ENCODE measurements at regions not wholly inside any gene's neighbourhood (a gene's known extent, or its start where the extent isn't known, plus 50 kb on each side); places are given as distances from the start of the nearest gene placed in this dataset.

DNA sequence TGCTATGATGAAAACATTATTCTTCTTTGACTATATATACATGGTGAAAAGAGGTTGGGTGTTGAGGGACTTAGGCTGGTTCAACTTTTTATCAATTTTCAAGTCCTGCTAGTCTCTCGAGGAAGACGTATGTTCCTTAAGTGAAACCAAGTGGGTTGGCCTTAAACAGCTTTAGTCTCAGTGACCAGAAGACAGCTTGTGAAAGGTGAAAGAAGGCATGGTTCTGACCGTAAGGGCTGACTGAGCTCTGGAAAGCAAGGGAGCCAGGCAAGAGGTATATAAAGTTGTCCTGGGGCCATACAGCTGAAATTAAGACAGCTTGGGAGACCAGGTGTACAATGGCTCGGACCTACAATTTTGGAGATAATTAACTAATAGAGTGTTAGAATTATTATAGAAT, 128.9 kb upstream of the TP63 start:
- H3K27ac Mint-ChIP-seq: no peak overlapping the region
- no peaks in the 10 kb centered on the region for H3K27me3 ChIP-seq (ENCODE audit: control insufficient read depth, insufficient read depth, low read length)
- no peaks in the 10 kb centered on the region for H3K36me3 Mint-ChIP-seq
- peak overlapping the region in 1 of 4 donors; percentile 16 for H3K4me3 Mint-ChIP-seq
- H3K4me1 ChIP-seq (ENCODE audit: control insufficient read depth, insufficient read depth, low read length, poor library complexity, severe bottlenecking): peaks cover 10% of the 10 kb centered on the region
- H3K9me3 Mint-ChIP-seq: peaks cover 0 to 7% (median 4%) of the 10 kb centered on the region in 7 donors
- H3K27ac ChIP-seq (ENCODE audit: insufficient read depth, low read length, poor library complexity, severe bottlenecking): no peak overlapping the region
- DNase-seq (no peak), ATAC-seq (ENCODE audit: low read depth in 2 of 2) (no peak)
- H3K27me3 Mint-ChIP-seq: no peaks in the 10 kb centered on the region
- peaks cover 11 to 24% (median 21%) of the 10 kb centered on the region in 4 donors for H3K4me1 Mint-ChIP-seq
- no peak overlapping the region for H3K4me3 ChIP-seq (ENCODE audit: low read depth, low read length)
- H3K9me3 ChIP-seq (ENCODE audit: control insufficient read depth in 2 of 2, low read length in 2 of 2): peaks cover 0 to 5% of the 10 kb centered on the region in 2 experiments
- H3K36me3 ChIP-seq (ENCODE audit: control insufficient read depth, insufficient read depth, low read length): no peaks in the 10 kb centered on the region

DNA sequence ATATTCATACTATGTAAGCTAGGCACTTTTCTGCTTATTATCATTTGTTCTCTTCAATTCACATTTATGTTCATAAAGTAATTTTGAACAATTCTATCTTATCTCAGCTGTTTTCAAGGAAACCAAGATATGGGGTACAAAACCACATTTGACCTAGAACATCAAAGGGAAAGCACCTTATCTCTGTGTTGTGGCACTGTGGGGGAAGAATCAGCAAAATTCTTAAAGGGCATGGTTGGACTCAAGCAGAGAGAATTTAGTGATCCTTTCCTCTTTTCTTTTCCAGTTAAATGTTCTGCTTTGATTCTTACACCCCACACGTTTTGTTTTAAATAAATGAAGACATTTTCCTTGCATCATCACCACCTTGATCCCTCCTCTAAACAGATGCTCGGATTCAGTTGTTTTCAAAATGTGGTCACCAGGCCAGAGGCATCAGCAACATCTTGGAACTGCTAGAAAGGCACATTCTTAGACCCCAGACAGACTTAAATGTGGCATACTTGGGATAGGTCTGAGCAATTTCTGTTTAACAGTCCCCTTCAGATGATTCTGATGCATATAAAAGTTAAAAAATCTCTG, 128.4 kb upstream of the TP63 start:
- peak overlapping the region in 1 of 3 donors; percentile 68 for H3K27ac Mint-ChIP-seq
- H3K9me3 ChIP-seq (ENCODE audit: control insufficient read depth in 2 of 2, low read length in 2 of 2): peaks cover 0 to 5% of the 10 kb centered on the region in 2 experiments
- peaks cover 10% of the 10 kb centered on the region for H3K4me1 ChIP-seq (ENCODE audit: control insufficient read depth, insufficient read depth, low read length, poor library complexity, severe bottlenecking)
- peaks cover 0 to 7% (median 4%) of the 10 kb centered on the region in 7 donors for H3K9me3 Mint-ChIP-seq
- no peak overlapping the region for H3K27ac ChIP-seq (ENCODE audit: insufficient read depth, low read length, poor library complexity, severe bottlenecking)
- H3K36me3 ChIP-seq (ENCODE audit: control insufficient read depth, insufficient read depth, low read length): no peaks in the 10 kb centered on the region
- H3K4me3 ChIP-seq (ENCODE audit: low read depth, low read length): peak overlapping the region; percentile 16
- H3K27me3 Mint-ChIP-seq: no peaks in the 10 kb centered on the region
- H3K27me3 ChIP-seq (ENCODE audit: control insufficient read depth, insufficient read depth, low read length): no peaks in the 10 kb centered on the region
- DNase-seq (peak in 1 of 3 donors; percentile 8), ATAC-seq (ENCODE audit: low read depth in 2 of 2) (no peak)
- H3K4me1 Mint-ChIP-seq: peaks cover 11 to 27% (median 21%) of the 10 kb centered on the region in 4 donors
- no peaks in the 10 kb centered on the region for H3K36me3 Mint-ChIP-seq
- H3K4me3 Mint-ChIP-seq: no peak overlapping the region

DNA sequence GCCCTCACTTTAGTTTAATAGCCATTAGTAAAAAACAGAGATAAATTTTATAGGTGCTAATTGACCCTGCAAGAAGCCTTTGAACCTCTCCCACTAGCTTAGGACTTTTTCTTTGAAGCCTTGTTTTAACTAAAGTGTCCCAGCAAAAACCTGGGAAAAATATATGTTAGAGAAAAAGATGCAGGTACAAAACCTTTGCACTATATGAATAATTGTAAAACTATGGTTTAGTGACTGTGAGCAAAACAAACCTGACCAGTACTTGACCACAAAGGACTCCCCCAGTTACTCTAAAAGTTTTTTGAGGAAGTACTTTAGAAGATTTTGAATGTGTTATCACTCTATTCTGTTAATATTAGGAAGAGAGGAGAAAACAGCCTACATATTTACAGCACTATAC, 123.3 kb upstream of the TP63 start:
- H3K27ac Mint-ChIP-seq: no peak overlapping the region
- DNase-seq (no peak), ATAC-seq (ENCODE audit: low read depth in 2 of 2) (no peak)
- H3K4me3 Mint-ChIP-seq: no peak overlapping the region
- no peaks in the 10 kb centered on the region for H3K36me3 Mint-ChIP-seq
- peaks cover 4% of the 10 kb centered on the region for H3K4me1 ChIP-seq (ENCODE audit: control insufficient read depth, insufficient read depth, low read length, poor library complexity, severe bottlenecking)
- no peaks in the 10 kb centered on the region for H3K27me3 Mint-ChIP-seq
- no peak overlapping the region for H3K27ac ChIP-seq (ENCODE audit: insufficient read depth, low read length, poor library complexity, severe bottlenecking)
- no peaks in the 10 kb centered on the region for H3K36me3 ChIP-seq (ENCODE audit: control insufficient read depth, insufficient read depth, low read length)
- no peaks in the 10 kb centered on the region for H3K27me3 ChIP-seq (ENCODE audit: control insufficient read depth, insufficient read depth, low read length)
- H3K9me3 Mint-ChIP-seq: peaks cover 0 to 10% (median 0%) of the 10 kb centered on the region in 7 donors
- no peak overlapping the region for H3K4me3 ChIP-seq (ENCODE audit: low read depth, low read length)
- peaks cover 2 to 12% (median 11%) of the 10 kb centered on the region in 4 donors for H3K4me1 Mint-ChIP-seq
- no peaks in the 10 kb centered on the region for H3K9me3 ChIP-seq (ENCODE audit: control insufficient read depth in 2 of 2, low read length in 2 of 2)

DNA sequence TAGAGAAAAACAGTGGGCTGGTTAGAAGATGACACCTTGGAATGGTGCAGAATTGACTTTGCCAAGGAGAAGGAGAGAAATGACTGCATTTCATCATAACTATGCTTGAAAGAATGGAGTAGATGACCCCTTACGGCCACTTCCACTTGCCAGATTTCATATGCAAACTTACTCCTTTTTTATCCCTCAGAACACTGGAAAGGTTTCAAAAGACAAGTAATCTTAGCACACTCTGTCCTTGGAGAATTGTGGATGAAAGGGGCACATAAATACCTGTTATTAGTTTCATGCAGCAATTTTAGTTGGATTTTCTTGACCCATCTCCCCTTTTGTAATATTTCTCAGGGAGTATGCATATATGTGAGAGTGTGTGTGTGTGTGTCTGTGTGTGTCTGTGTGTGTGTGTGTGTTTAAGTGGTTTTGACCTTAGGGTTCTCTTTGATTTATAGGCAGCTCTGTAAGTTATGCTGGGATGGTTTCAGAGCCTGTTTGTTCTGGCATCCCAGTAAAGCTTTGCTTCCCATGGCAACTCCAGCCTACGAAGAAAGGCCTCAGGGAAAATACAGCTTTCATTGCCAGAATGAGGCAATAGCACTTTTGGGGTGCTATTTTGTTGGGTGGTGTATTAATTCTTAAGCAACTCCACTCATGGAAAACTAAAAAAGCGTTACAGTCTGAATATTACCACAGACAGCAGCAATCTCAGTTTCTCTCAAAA, 122.2 kb upstream of the TP63 start:
- Histone ChIP-seq H3K4me1 (ENCODE audit: control insufficient read depth, insufficient read depth, low read length, poor library complexity, severe bottlenecking) (no peaks in the 10 kb centered on the region), H3K9me3 (ENCODE audit: control insufficient read depth in 2 of 2, low read length in 2 of 2) (no peaks in the 10 kb centered on the region), H3K27me3 (ENCODE audit: control insufficient read depth, insufficient read depth, low read length) (no peaks in the 10 kb centered on the region), H3K4me3 (ENCODE audit: low read depth, low read length) (no peak overlapping the region), H3K36me3 (ENCODE audit: control insufficient read depth, insufficient read depth, low read length) (no peaks in the 10 kb centered on the region), H3K27ac (ENCODE audit: insufficient read depth, low read length, poor library complexity, severe bottlenecking) (no peak overlapping the region)
- peaks cover 0 to 12% (median 8%) of the 10 kb centered on the region in 4 donors for H3K4me1 Mint-ChIP-seq
- ATAC-seq (ENCODE audit: low read depth in 2 of 2): no peak
- H3K9me3 Mint-ChIP-seq: peaks cover 0 to 10% (median 0%) of the 10 kb centered on the region in 7 donors
- no peak overlapping the region for H3K27ac Mint-ChIP-seq
- no peaks in the 10 kb centered on the region for H3K27me3 Mint-ChIP-seq
- H3K36me3 Mint-ChIP-seq: no peaks in the 10 kb centered on the region
- no peak overlapping the region for H3K4me3 Mint-ChIP-seq
- no peak for DNase-seq

DNA sequence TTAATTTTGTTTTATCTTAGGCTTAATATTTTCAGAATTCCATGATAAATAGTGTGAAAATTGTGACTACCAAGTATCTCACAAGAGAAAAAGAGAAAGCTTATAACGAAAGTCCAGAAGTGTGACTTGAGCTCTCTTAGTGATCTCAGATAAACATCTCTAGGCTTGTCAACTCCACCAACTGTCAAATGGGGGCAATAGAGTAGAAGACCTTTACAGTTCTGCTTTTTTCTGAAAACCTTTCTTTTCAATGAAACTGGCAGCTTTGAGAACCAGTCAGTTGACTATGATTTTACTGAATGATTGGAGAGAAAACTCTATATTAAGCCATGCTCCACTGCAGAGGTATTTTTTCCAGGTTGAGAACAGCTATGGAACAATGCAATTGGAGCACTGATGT, 119.2 kb upstream of the TP63 start:
- no peaks in the 10 kb centered on the region for H3K27me3 Mint-ChIP-seq
- ATAC-seq (ENCODE audit: low read depth in 2 of 2) (no peak), DNase-seq (no peak)
- Histone ChIP-seq H3K9me3 (ENCODE audit: control insufficient read depth in 2 of 2, low read length in 2 of 2) (peaks cover 0 to 5% of the 10 kb centered on the region in 2 experiments), H3K4me3 (ENCODE audit: low read depth, low read length) (no peak overlapping the region), H3K27me3 (ENCODE audit: control insufficient read depth, insufficient read depth, low read length) (no peaks in the 10 kb centered on the region), H3K36me3 (ENCODE audit: control insufficient read depth, insufficient read depth, low read length) (no peaks in the 10 kb centered on the region), H3K4me1 (ENCODE audit: control insufficient read depth, insufficient read depth, low read length, poor library complexity, severe bottlenecking) (no peaks in the 10 kb centered on the region), H3K27ac (ENCODE audit: insufficient read depth, low read length, poor library complexity, severe bottlenecking) (no peak overlapping the region)
- H3K27ac Mint-ChIP-seq: peak overlapping the region in 1 of 3 donors; percentile 47
- H3K4me1 Mint-ChIP-seq: peaks cover 0 to 9% (median 7%) of the 10 kb centered on the region in 4 donors
- peaks cover 0 to 17% (median 4%) of the 10 kb centered on the region in 7 donors for H3K9me3 Mint-ChIP-seq
- H3K36me3 Mint-ChIP-seq: peaks cover 4% of the 10 kb centered on the region
- H3K4me3 Mint-ChIP-seq: no peak overlapping the region

DNA sequence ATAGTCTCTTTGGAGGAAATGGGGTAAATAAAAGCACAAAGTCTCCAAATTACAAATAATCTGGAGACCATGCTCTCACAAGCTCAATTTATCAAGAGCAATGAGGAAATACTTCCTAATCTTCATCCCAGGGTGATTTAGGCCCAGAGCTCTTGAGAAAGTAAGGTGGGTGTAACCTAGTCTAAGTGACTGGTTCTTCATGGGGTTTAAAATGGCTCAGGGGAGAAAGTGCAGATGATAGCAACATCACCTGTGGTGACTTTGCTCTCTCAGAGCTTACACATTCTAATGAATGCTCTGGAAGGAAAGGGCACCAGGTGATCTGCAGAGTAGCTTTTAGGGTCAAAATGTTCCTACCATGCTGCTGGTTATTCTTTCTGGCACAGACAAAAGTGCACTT, 118.4 kb upstream of the TP63 start:
- H3K9me3 Mint-ChIP-seq: peaks cover 0 to 17% (median 6%) of the 10 kb centered on the region in 7 donors
- Histone ChIP-seq H3K36me3 (ENCODE audit: control insufficient read depth, insufficient read depth, low read length) (no peaks in the 10 kb centered on the region), H3K27me3 (ENCODE audit: control insufficient read depth, insufficient read depth, low read length) (no peaks in the 10 kb centered on the region), H3K4me1 (ENCODE audit: control insufficient read depth, insufficient read depth, low read length, poor library complexity, severe bottlenecking) (no peaks in the 10 kb centered on the region), H3K27ac (ENCODE audit: insufficient read depth, low read length, poor library complexity, severe bottlenecking) (no peak overlapping the region), H3K4me3 (ENCODE audit: low read depth, low read length) (no peak overlapping the region), H3K9me3 (ENCODE audit: control insufficient read depth in 2 of 2, low read length in 2 of 2) (peaks cover 0 to 13% of the 10 kb centered on the region in 2 experiments)
- peak overlapping the region in 1 of 3 donors; percentile 47 for H3K27ac Mint-ChIP-seq
- H3K36me3 Mint-ChIP-seq: peaks cover 4% of the 10 kb centered on the region
- peaks cover 0 to 6% (median 4%) of the 10 kb centered on the region in 4 donors for H3K4me1 Mint-ChIP-seq
- H3K4me3 Mint-ChIP-seq: no peak overlapping the region
- DNase-seq (no peak), ATAC-seq (ENCODE audit: low read depth in 2 of 2) (no peak)
- H3K27me3 Mint-ChIP-seq: no peaks in the 10 kb centered on the region

DNA sequence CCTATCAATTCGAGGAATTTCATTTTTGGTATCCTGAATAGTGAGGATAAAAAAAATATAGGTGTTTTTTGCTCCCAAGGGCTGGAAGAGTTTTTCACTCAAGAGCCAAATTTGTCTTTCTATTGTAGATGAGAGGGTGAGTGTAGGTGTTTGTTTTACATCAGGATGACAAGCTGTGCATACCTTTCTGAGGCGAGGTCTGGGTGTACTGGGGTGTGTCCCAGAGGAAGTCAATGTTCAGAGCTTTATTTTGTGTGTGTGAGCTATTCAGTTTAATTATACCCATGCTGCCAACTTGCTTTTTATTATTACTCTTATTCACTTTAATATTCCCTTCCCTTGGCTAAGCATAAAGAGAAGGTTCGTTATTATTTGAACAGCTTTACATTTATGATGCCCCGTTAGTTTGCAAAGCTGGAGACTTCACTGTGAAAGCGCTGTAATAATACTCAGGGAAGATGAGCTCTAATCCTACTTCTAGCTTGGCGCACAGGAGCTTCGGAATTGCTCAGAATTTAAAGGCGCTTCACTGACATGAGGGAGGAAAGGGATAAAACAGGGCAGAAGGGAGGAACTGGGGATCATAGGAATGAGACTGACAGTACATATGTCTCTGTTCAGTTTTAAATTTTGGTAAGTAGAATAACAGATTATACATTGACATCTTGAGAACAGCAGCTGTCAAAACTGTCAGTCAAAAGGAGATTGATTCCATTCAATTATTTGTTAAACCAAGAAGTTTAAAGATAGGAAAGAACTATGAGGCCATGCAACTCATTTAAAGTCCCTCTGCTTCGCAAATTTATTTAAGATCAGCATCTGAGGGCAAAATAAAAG, 117.7 kb upstream of the TP63 start:
- Mint-ChIP-seq H3K4me1 (peaks cover 0 to 3% (median under 1%) of the 10 kb centered on the region in 4 donors), H3K4me3 (no peak overlapping the region), H3K9me3 (peaks cover 0 to 17% (median 10%) of the 10 kb centered on the region in 7 donors), H3K27ac (no peak overlapping the region), H3K27me3 (no peaks in the 10 kb centered on the region), H3K36me3 (peaks cover 4% of the 10 kb centered on the region)
- DNase-seq (no peak), ATAC-seq (ENCODE audit: low read depth in 2 of 2) (no peak)
- Histone ChIP-seq H3K9me3 (ENCODE audit: control insufficient read depth in 2 of 2, low read length in 2 of 2) (peaks cover 5 to 20% of the 10 kb centered on the region in 2 experiments), H3K27me3 (ENCODE audit: control insufficient read depth, insufficient read depth, low read length) (no peaks in the 10 kb centered on the region), H3K36me3 (ENCODE audit: control insufficient read depth, insufficient read depth, low read length) (no peaks in the 10 kb centered on the region), H3K4me3 (ENCODE audit: low read depth, low read length) (no peak overlapping the region), H3K27ac (ENCODE audit: insufficient read depth, low read length, poor library complexity, severe bottlenecking) (no peak overlapping the region), H3K4me1 (ENCODE audit: control insufficient read depth, insufficient read depth, low read length, poor library complexity, severe bottlenecking) (no peaks in the 10 kb centered on the region)

Data from CD4-positive, CD25-positive, alpha-beta regulatory T cell (primary cell).